GM21717 (cell line): ENCODE measurements at regions not wholly inside any gene's neighbourhood (a gene's known extent, or its start where the extent isn't known, plus 50 kb on each side); places are given as distances from the start of the nearest gene placed in this dataset.

Source experiments
- ATAC-seq: cut with Tn5 transposase; IDR thresholded peaks from one replicate; pipeline ENCODE4 v1.9.1; 2021; ENCODE audit warnings: mild to moderate bottlenecking, moderate library complexity; ENCODE audit not compliant: unreplicated experiment

GRCh38 chr1:75074831-75075395, 59.3 kb upstream of the LHX8 start:
- ATAC-seq: no peak

DNA sequence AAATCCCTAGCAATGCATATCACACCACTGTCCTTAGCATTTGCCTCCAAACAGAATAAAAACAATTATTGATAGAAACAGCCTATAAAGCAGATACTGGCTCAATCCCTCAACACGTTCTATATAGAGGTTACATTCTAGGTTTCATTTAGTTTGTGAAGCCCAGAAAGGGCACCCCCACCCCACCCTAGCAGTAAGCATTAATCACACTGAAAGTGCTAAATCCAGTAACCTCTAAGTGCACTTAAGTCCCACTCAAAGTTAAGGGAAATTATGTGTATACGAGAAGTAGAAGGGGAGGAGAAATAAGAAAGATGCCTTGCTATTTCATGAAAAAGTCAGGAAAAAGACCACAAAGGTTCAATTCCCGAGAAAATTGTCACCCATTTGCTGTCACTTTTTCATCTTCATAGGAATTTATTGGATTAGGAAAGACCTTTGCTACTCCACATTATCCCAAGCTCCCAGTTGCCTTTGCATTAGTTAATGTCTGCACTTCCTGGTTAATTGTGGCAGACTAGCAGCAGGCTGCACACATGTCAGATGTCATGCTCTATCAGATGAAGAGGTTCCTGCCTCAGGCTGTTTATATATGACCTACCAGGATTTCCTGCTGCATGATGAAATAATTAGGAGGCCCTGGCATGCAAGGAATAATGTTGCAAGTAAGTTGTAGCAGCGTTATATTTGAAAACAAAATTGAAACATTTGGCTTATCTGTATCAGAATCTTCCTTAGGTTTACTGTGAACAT, 54.5 kb upstream of the LHX8 start:
- ATAC-seq: no peak

- no peak for ATAC-seq
Measured at GRCh38 chr1:75083223-75083622, 51.0 kb upstream of the LHX8 start.

GRCh38 chr1:75083848-75084514, 50.2 kb upstream of the LHX8 start:
- no peak for ATAC-seq
